Vagina (tissue), 2 donors: ENCODE measurements at regions not wholly inside any gene's neighbourhood (a gene's known extent, or its start where the extent isn't known, plus 50 kb on each side); places are given as distances from the start of the nearest gene placed in this dataset.
"Not testable (repeated sequence)": the region's sequence is repeated elsewhere in the genome, so short reads cannot be mapped to it uniquely, and the experiment has no call there.

Source experiments
- DNase-seq, 2 donors: peaks; one replicate each; pipeline ENCODE4 v3.0.0-alpha.2; 2017; ENCODE audit errors: extremely low spot score in 2 of 2
- H3K27ac ChIP-seq: fragments of 200-600 bp; sonication (generic); one replicate; pipeline ENCODE4 v1.5.1; 2019
- H3K27me3 ChIP-seq: fragments of 200-600 bp; sonication (generic); one replicate; pipeline ENCODE4 v1.5.1; 2019
- H3K36me3 ChIP-seq, 2 donors: fragments of 200-600 bp; sonication (generic); one replicate each; pipeline ENCODE4 v1.5.1; 2017 to 2019
- H3K4me1 ChIP-seq: fragments of 200-600 bp; sonication (generic); one replicate; pipeline ENCODE4 v1.5.1; 2019
- H3K4me3 ChIP-seq, 2 donors: fragments of 200-600 bp; sonication (generic); 1 replicate in 1 of 2; 2 replicates in 1 of 2; pipeline ENCODE4 v1.5.1; 2016 to 2019
- H3K9me3 ChIP-seq: fragments of 200-600 bp; sonication (generic); one replicate; pipeline ENCODE4 v1.5.1; 2019
- POLR2A ChIP-seq, 2 donors: fragments of 450-650 bp; IDR thresholded peaks; one replicate each; pipeline ENCODE4 v1.6.1; 2017; ENCODE audit warnings: antibody characterized with exemption in 2 of 2, mild to moderate bottlenecking in 2 of 2, moderate library complexity in 2 of 2
- POLR2AphosphoS5 ChIP-seq, 2 donors: sonication (generic); formaldehyde crosslinking; IDR thresholded peaks; one replicate each; pipeline ENCODE4 v1.9.0; 2017; ENCODE audit warnings: antibody characterized with exemption in 2 of 2, mild to moderate bottlenecking in 2 of 2, low read depth in 1 of 2; ENCODE audit not compliant: insufficient read depth in 1 of 2
- intact Hi-C: fragments of 100-400 bp; cut with DNase I; formaldehyde crosslinking; loops from one replicate; pipeline ENCODE4 v1.15.1; 2023
- TF ChIP-seq, protein P1 (sequence below), 3 experiments: fragments of 450-650 bp in 2 of 3; fragments of 200-600 bp in 1 of 3; sonication (generic) in 1 of 3; IDR thresholded peaks; one replicate each; pipeline ENCODE4 v1.5.1; 2017 to 2019; ENCODE audit warnings: antibody characterized with exemption in 3 of 3, mild to moderate bottlenecking in 2 of 3, moderate library complexity in 2 of 3

GRCh38 chr4:96407225-96407624, 567.3 kb downstream of the PDHA2 start:
- intact Hi-C loops: no loop called here
- no peak for DNase-seq
- H3K4me3 ChIP-seq: no peak overlapping the region
- H3K9me3 ChIP-seq: no peaks in the 10 kb centered on the region
- no peak overlapping the region for H3K27ac ChIP-seq
- no peaks in the 10 kb centered on the region for H3K36me3 ChIP-seq
- no peak for TF ChIP-seq POLR2A (IDR thresholded peaks at IDR 0.05)
- TF ChIP-seq, protein P1, sequence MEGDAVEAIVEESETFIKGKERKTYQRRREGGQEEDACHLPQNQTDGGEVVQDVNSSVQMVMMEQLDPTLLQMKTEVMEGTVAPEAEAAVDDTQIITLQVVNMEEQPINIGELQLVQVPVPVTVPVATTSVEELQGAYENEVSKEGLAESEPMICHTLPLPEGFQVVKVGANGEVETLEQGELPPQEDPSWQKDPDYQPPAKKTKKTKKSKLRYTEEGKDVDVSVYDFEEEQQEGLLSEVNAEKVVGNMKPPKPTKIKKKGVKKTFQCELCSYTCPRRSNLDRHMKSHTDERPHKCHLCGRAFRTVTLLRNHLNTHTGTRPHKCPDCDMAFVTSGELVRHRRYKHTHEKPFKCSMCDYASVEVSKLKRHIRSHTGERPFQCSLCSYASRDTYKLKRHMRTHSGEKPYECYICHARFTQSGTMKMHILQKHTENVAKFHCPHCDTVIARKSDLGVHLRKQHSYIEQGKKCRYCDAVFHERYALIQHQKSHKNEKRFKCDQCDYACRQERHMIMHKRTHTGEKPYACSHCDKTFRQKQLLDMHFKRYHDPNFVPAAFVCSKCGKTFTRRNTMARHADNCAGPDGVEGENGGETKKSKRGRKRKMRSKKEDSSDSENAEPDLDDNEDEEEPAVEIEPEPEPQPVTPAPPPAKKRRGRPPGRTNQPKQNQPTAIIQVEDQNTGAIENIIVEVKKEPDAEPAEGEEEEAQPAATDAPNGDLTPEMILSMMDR (IDR thresholded peaks at IDR 0.05): no peak
- TF ChIP-seq POLR2AphosphoS5 (IDR thresholded peaks at IDR 0.05; ENCODE audit: insufficient read depth in 1 of 2, low read depth in 1 of 2): no peak
- H3K27me3 ChIP-seq: no peaks in the 10 kb centered on the region
- H3K4me1 ChIP-seq: no peaks in the 10 kb centered on the region

- TF ChIP-seq POLR2AphosphoS5 (IDR thresholded peaks at IDR 0.05; ENCODE audit: insufficient read depth in 1 of 2, low read depth in 1 of 2) (no peak), POLR2A (IDR thresholded peaks at IDR 0.05) (no peak)
- TF ChIP-seq, protein P1 (IDR thresholded peaks at IDR 0.05): no peak
- Histone ChIP-seq H3K4me1 (no peaks in the 10 kb centered on the region), H3K9me3 (no peaks in the 10 kb centered on the region), H3K36me3 (no peaks in the 10 kb centered on the region), H3K27ac (no peak overlapping the region), H3K4me3 (no peak overlapping the region), H3K27me3 (no peaks in the 10 kb centered on the region)
- DNase-seq: no peak
- intact Hi-C loops: no loop called here
Observed at GRCh38 chr4:96407738-96408463, 568.0 kb downstream of the PDHA2 start.

DNA sequence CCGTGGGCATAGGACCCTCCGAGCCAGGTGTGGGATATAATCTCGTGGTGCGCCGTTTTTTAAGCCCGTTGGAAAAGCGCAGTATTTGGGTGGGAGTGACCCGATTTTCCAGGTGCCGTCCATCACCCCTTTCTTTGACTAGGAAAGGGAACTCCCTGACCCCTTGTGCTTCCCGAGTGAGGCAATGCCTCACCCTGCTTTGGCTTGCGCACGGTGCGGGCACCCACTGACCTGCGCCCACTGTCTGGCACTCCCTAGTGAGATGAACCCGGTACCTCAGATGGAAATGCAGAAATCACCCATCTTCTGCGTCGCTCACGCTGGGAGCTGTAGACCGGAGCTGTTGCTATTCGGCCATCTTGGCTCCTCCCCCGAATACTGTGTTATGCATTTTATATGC, 575.0 kb downstream of the PDHA2 start:
- H3K4me1 ChIP-seq, H3K27ac ChIP-seq, H3K36me3 ChIP-seq, H3K4me3 ChIP-seq, H3K9me3 ChIP-seq, DNase-seq, intact Hi-C loops, H3K27me3 ChIP-seq: not testable (repeated sequence)

- TF ChIP-seq POLR2AphosphoS5 (IDR thresholded peaks at IDR 0.05; ENCODE audit: insufficient read depth in 1 of 2, low read depth in 1 of 2) (no peak), POLR2A (IDR thresholded peaks at IDR 0.05) (no peak)
- TF ChIP-seq, protein P1 (IDR thresholded peaks at IDR 0.05): no peak
- H3K9me3 ChIP-seq: no peaks in the 10 kb centered on the region
- H3K27me3 ChIP-seq: no peaks in the 10 kb centered on the region
- DNase-seq: no peak
- H3K4me1 ChIP-seq: no peaks in the 10 kb centered on the region
- H3K36me3 ChIP-seq: no peaks in the 10 kb centered on the region
- no peak overlapping the region for H3K4me3 ChIP-seq
- intact Hi-C loops: no loop called here
- H3K27ac ChIP-seq: no peak overlapping the region
Observed at GRCh38 chr4:96429657-96430056, 589.8 kb downstream of the PDHA2 start.

GRCh38 chr4:96431094-96431493, 591.2 kb downstream of the PDHA2 start:
- Histone ChIP-seq H3K4me3 (no peak overlapping the region), H3K36me3 (no peaks in the 10 kb centered on the region), H3K9me3 (no peaks in the 10 kb centered on the region), H3K4me1 (no peaks in the 10 kb centered on the region), H3K27ac (no peak overlapping the region), H3K27me3 (no peaks in the 10 kb centered on the region)
- intact Hi-C loops: no loop called here
- no peak for DNase-seq
- TF ChIP-seq, protein P1 (IDR thresholded peaks at IDR 0.05): no peak
- TF ChIP-seq POLR2A (IDR thresholded peaks at IDR 0.05) (no peak), POLR2AphosphoS5 (IDR thresholded peaks at IDR 0.05; ENCODE audit: insufficient read depth in 1 of 2, low read depth in 1 of 2) (no peak)
